ENCODE measurements at regions not wholly inside any gene's neighbourhood (a gene's known extent, or its start where the extent isn't known, plus 50 kb on each side); places are given as distances from the start of the nearest gene placed in this dataset.

DNA sequence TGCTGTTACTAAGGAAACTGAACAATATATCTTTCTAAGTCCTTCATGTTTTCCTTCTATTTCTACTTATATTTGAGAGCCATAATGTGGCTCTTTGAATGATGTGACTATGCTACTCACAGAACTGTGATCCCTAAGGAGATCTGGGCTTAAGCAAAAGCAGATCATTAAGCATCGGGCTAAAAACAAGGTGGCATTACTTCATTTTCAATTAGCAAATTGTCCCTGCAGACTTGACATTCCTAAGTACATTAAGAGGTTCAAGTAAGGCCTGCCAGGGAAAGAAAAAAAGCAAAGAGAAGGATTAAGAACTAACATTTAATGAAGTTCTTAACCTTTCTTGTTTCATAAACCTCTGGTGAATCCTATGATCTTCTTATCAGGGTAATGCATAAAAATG lies 447.6 kb downstream of the PDGFC start:
- TF ChIP-seq POLR2A (IDR thresholded peaks at IDR 0.05; ENCODE audit: low read length) = no peak
- TF ChIP-seq GATA1 (IDR thresholded peaks at IDR 0.05; ENCODE audit: low read depth, low read length) = no peak
